Activated CD4-positive, alpha-beta T cell treated with anti-CD3 and anti-CD28 coated beads for 48 hours (primary cell): ENCODE measurements at regions not wholly inside any gene's neighbourhood (a gene's known extent, or its start where the extent isn't known, plus 50 kb on each side); places are given as distances from the start of the nearest gene placed in this dataset.

Source experiments
- DNase-seq: peaks from one replicate; pipeline ENCODE4 v3.0.0-alpha.2; 2020

GRCh38 chr6:22006795-22007194 lies 290.0 kb downstream of the PRL start:
- no peak for DNase-seq

DNA sequence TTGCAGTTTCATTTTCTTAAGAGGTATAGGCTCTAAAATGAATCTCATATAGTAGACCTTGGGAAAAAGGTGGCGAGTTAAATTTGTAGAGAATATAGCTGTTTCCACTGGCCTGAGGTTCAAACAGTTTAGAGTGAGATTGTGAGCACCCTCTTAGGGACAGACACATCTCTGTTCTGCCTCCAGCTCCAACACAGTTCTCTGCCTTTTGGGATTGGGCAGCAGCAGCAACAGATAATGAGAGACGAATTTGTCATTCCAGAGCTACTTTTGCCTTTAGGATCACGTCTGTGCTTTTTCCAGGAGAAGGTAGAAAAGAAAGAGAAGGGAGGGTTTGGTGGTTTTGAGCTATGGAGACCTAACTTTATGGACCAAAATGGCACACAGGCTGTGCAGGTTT lies 289.4 kb downstream of the PRL start:
- DNase-seq = no peak

DNA sequence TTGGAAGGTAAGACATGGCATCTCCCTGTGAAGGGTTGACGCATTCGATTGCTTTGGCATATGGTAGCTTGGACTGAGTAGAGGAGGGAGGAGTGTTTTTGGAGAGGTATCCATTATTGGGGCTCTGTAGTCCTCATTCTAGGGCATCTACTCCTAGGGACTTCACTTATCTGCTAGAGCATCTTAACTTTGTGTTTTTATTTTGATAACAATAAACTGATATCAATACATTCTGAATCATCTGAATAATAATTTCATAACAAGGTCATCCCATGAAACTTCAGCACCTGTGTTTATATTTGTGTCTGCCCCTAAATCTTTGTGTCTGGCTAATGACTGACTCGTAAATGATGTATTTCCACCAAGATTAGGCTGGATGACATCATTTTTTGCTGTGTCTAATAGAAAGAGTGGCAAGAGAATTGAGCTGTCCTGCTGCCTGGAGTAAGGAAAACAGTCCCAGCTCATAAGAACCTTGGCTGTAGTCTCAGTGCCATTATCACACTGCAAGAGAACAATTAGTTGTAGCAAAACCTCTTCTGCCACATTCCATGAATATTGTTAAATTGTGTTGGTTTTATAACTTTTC lies 288.5 kb downstream of the PRL start:
- DNase-seq = no peak

DNA sequence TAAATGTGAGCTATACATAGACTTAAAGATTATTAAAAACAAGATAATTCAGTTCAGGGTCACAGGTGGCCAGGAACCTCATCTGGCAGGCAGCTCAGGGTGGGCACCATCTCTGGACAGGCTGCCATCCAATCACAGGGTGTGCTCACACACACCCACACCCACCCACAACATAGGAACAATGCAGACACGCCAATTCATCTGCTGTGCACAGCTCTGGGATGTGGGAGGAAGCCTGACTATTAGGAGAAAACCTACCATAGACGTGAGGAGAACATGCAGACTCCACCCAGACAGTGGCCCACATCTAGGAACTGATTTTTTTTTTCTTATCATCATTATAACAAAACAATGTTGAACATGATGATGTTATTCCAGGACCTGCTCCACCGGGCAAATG lies 286.7 kb downstream of the PRL start:
- no peak for DNase-seq

- no peak for DNase-seq
Observed at GRCh38 chr6:22015216-22015615, 281.6 kb downstream of the PRL start.

DNA sequence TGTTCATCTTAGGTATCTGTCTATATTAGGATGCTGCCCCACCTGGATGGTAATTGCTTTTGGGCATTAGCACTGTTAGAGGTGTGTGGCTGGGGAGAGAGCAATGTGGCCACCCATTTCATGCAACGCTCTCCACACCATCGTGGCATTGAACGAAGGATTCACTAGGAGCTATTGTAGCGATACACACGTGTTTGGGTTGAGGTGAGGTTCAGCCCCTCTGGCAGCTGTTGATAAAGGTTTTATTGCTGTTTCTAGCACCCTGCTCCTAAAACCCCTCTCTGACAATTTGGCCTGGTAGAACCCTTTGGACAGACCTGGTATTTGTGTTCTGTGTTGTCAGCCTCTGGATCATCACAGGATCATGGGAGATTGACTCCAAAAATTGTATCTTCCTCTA lies 280.9 kb downstream of the PRL start:
- no peak for DNase-seq

GRCh38 chr6:22017272-22017671 lies 279.6 kb downstream of the PRL start:
- DNase-seq = no peak

- no peak for DNase-seq
Observed at GRCh38 chr6:22017766-22018165, 279.1 kb downstream of the PRL start.

DNA sequence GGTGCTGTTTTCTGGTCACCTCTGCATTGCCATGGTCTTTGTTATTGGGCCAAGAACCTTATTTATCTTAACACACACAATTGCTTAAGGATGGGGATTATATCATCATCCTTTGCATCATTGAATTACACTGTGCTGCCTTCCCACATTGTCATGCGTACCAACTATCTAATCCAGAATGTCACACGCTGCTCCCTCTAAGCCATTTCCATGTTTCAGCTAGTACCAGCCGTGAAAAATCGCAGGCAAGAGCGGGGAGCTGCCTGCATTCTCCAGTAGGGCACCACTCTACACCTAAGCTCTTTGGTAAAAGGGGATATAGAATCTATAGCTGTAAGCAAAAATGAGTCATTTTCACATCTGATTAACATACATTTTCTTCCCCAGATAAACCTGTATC lies 277.0 kb downstream of the PRL start:
- no peak for DNase-seq

GRCh38 chr6:22020299-22021003 lies 276.4 kb downstream of the PRL start:
- no peak for DNase-seq

- DNase-seq = no peak
Observed at GRCh38 chr6:22021966-22022365, 274.9 kb downstream of the PRL start.

DNA sequence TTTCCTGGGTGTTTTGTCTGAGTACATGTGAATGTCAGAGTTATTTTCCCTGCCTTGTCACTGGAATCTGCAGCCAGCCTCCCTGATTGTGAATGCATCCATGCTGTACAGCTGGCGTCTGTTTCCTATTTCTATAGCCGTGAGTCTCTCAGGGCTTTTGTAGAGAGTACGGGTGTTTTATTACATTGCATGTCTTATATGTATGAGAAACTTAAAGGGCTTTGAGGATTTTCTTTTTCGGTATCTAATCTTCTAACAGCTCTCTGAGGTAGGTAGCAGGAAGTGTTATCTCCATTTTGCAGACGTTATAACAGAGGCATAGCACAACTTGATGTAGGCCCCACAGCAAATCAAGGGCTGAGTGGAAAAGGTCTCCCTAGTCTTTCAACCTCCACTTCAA lies 272.9 kb downstream of the PRL start:
- no peak for DNase-seq

- no peak for DNase-seq
Observed at GRCh38 chr6:22024973-22025467, 271.8 kb downstream of the PRL start.

DNA sequence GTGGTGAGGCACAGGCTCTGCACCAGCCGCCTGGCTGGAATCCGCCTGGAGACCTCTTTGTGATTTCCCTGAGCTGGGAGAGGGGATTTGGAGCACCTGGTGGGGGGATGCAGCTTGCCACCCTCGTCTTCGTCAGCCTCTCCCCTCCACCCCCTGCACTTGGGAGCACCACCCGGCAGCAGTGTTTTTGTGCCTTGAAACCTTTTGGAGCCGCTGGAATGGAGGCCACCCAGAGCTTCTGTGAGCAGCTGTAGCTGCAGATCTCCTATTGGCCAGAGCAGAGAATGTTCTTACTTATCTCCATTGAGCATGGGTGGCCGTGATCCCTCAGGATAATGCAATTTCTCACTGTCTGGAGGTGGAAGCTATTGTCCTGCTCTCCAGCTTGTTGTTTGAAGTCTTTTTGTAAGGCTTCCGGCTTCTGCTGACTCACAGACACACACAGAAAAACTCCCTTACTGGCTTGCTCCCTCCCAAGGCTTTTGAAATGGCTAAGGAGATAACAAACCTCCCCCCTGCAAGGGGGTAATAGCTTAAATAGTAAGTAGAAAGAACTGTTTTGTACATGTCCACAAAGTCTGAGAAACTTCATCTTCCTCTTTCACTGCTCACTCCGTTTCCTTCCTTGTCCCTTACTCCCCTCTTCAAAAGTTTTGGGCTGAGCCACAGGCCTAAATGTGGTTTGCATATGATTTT lies 271.2 kb downstream of the PRL start:
- peak; percentile 5 for DNase-seq

GRCh38 chr6:22026164-22026678 lies 270.6 kb downstream of the PRL start:
- DNase-seq = no peak

DNA sequence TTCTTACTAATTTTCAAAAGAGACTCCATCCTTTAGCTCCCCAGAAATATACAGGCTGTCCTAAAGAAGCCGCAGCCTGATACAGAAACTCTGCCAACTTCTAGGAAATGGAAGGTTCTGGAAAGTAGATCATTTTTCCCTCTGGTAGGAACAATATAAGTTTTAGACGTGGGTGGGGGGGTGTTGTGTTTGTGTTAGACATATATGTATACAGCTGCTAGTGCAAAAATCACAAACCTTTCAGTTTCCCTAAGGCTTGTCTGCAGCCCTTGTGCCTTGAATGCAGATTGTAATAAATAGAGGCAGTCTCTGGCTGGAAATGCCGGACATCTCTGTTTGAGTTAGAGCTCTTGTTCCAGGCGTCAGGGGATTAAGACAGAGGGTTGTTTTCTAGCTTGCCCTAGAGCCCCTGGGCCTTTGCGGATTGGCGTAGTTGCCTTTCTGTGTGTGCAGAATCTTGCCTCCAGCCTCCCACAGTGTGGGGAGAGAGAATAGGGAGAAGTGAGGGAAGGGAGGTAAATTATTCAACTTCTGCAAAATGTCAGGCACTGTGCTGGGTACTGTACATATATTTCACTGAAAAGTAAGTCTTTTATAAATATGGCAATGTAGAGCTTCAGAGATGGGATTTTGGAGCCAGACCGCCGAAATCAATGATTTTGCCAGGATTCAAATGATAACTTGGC lies 269.7 kb downstream of the PRL start:
- DNase-seq = no peak

GRCh38 chr6:22028403-22029090 lies 268.3 kb downstream of the PRL start:
- DNase-seq = no peak

DNA sequence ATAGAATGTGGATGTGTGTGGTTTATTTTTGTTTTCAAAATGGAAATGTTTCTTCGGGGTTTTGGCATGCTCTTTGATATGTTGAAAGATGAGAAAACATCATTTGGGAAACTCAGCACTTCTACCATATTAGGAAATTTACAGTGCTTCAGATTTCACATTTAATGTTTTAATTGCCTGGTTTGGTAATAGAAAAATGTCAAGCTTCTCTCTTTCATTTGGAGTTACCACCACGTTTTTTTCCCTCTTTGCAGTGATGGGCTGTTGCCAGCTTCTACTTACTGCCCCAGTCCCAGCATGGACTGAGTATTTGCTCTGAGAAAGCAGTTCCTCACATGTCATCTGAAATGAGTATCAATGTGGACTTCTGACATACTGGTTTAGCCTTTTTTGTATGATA lies 267.7 kb downstream of the PRL start:
- no peak for DNase-seq

- no peak for DNase-seq
Observed at GRCh38 chr6:22030730-22031619, 265.9 kb downstream of the PRL start.

GRCh38 chr6:22035690-22036089 lies 261.1 kb downstream of the PRL start:
- no peak for DNase-seq

DNA sequence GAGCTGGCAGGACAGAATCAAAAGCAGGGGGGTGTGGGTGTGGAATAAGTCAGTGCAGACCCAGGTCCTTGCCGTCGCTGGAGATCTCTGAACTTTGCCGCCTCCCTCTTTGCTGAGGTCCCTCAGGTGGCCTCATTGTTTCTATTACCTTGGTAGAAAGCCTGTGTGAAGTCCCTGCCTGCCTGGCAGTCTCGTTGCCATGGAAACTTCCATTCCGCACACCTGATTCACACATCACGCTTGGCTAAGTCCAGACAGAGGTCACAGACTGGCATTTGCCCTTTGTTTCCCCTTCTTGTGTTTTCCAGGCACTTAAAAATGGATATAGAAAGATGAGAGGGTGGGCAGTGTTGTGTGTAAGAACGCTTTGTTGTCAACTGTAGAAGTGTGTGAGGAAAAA lies 260.6 kb downstream of the PRL start:
- DNase-seq = no peak

DNA sequence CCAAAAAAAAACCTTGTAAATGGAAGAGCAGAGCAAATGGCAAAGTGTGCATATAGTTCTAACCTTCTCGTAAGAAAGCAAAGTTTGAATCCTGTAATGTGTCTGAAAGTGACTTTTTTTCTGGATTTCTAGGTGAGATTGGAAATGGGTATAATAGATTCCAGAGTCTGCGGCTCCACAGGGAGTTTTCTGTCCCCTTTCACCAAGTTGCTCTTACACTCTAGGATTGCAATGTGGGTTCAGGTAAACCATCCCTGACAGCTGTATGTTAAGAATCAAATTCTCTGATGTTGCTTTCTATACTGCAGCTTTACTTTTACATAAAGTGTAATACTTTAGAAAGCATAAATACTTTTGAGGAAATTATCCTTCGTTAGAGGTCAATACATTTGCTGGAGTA lies 260.1 kb downstream of the PRL start:
- DNase-seq = no peak
